GM23248 (cell line): ENCODE measurements at regions not wholly inside any gene's neighbourhood (a gene's known extent, or its start where the extent isn't known, plus 50 kb on each side); places are given as distances from the start of the nearest gene placed in this dataset.

Experiments
- EZH2 ChIP-seq: fragments of 200-600 bp; sonication (generic); IDR thresholded peaks from 2 replicates; pipeline ENCODE4 v1.6.1; 2018; ENCODE audit warnings: antibody characterized with exemption, mild to moderate bottlenecking; ENCODE audit not compliant: insufficient read depth, poor library complexity, severe bottlenecking
- EZH2phosphoT487 ChIP-seq: fragments of 200-600 bp; sonication (generic); IDR thresholded peaks from 2 replicates; pipeline ENCODE4 v1.6.1; 2018; ENCODE audit warnings: antibody characterized with exemption, moderate library complexity, mild to moderate bottlenecking, low read depth; ENCODE audit not compliant: insufficient read depth

DNA sequence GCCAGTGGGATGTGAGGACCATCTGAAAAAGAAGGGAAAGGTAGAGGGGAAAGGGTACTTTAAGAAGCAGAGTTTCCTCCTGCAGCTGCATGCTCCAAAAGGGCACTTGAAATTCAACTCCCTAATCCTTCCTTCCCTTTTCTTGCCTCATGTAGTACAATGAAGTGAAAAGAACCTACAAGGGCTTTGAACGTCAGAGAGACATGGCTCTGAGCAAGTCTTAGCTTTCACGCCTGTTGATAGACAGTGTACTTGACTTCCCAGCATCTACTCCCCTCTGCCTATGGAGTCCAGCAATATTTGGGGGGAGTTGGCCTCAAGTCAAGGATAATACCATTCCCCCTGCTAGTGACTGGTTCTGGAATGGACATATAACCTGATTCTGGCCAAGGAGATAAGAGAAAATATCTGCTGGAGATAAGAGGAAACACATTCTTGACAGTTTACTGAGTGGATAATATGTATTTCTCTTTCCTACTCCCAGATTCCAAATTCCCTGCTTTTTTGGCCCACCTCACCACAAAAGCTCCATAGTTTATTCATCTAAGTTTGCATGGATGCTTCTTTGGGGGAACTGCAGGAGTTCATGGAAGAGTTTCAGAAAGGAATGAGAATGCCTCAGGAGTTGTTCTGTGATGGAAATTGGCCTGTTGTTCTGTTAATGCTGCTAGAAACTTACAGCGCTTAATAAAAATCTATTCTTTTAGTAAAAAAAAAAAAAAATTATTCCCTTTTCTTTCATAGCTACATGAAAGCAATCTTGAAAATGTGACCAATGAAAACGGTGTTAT, 193.0 kb upstream of the TPM1 start:
- no peak for TF ChIP-seq EZH2
- no peak for TF ChIP-seq EZH2phosphoT487
